ENCODE measurements at regions not wholly inside any gene's neighbourhood (a gene's known extent, or its start where the extent isn't known, plus 50 kb on each side); places are given as distances from the start of the nearest gene placed in this dataset.

GRCh38 chr3:146307456-146307725 is 56.5 kb upstream of the PLSCR4 start:
- Histone ChIP-seq H2BK120ac (replicated peaks; ENCODE audit: low read depth, low read length) (no peak overlapping the region), H3K23me2 (ENCODE audit: low read depth, low read length) (no peaks in the 10 kb centered on the region), H4K5ac (ENCODE audit: insufficient read length, low read depth, low read length) (no peak overlapping the region), H3K79me2 (ENCODE audit: control insufficient read depth in 1 of 2, insufficient read depth in 2 of 2, low read length in 2 of 2) (no peaks in the 10 kb centered on the region), H3K4me3 (ENCODE audit: extremely low read depth in 1 of 4, insufficient read depth in 2 of 4, low read depth in 3 of 4, low read length in 4 of 4) (no peak overlapping the region), H3K4me1 (replicated peaks in 1 of 4; ENCODE audit: control insufficient read depth in 3 of 4, insufficient read depth in 4 of 4, low read length in 3 of 4) (no peaks in the 10 kb centered on the region), H2AK5ac (ENCODE audit: low read depth, low read length) (no peak overlapping the region), H3K79me1 (ENCODE audit: low read depth, low read length) (no peaks in the 10 kb centered on the region), H3K36me3 (ENCODE audit: control insufficient read depth in 2 of 4, insufficient read depth in 4 of 4, low read length in 3 of 4) (no peaks in the 10 kb centered on the region), H3K27me3 (replicated peaks in 1 of 4; ENCODE audit: control insufficient read depth in 3 of 4, extremely low read depth in 1 of 4, insufficient read depth in 3 of 4, low read length in 3 of 4) (no peaks in the 10 kb centered on the region), H3K23ac (ENCODE audit: insufficient read length) (no peak overlapping the region), H2BK15ac (ENCODE audit: low read length) (no peak overlapping the region), H2AFZ (ENCODE audit: low read length) (no peak overlapping the region), H4K91ac (replicated peaks; ENCODE audit: insufficient read length, low read length) (no peak overlapping the region), H3K9me3 (ENCODE audit: insufficient read depth in 2 of 2, low read depth in 1 of 2, low read length in 1 of 2) (no peaks in the 10 kb centered on the region), H3K14ac (ENCODE audit: insufficient read length) (no peak overlapping the region), H3K27ac (ENCODE audit: low read depth, low read length) (no peak overlapping the region), H3K18ac (ENCODE audit: extremely low read depth, low read length) (no peak overlapping the region), H4K8ac (ENCODE audit: extremely low read depth, insufficient read depth, low read length) (no peak overlapping the region), H3K56ac (replicated peaks; ENCODE audit: insufficient read length, low read depth, low read length) (no peak overlapping the region), H3K4ac (replicated peaks; ENCODE audit: insufficient read length, low read depth, low read length) (no peak overlapping the region), H4K20me1 (replicated peaks in 1 of 2; ENCODE audit: control insufficient read depth in 1 of 2, insufficient read depth in 2 of 2, low read length in 2 of 2) (no peaks in the 10 kb centered on the region), H2BK12ac (ENCODE audit: low read depth, low read length) (no peak overlapping the region), H2BK20ac (ENCODE audit: low read length) (no peak overlapping the region), H3K4me2 (ENCODE audit: insufficient read depth in 1 of 2, low read depth in 2 of 2, low read length in 2 of 2) (no peak overlapping the region), H2BK5ac (ENCODE audit: low read depth, low read length) (no peak overlapping the region), H3K9ac (replicated peaks in 1 of 4; ENCODE audit: extremely low read depth in 1 of 4, low read depth in 3 of 4, low read length in 3 of 4) (no peak overlapping the region)
- CTCF ChIA-PET (ENCODE audit: partially characterized antibody), result interaction anchor here (1.4 kb wide), 1 partner anchor 19 kb away, joined by 3 read pairs; no protein-coding TSS in a partner anchor
- POLR2A ChIA-PET (ENCODE audit: partially characterized antibody), result no interaction called here
- FAIRE-seq (no peak), DNase-seq (ENCODE audit: low read depth in 1 of 2, low spot score in 2 of 2) (no peak)
- WGBS, 2 experiments (ENCODE audit: extremely low coverage in 1 of 2, insufficient coverage in 1 of 2, insufficient read length in 1 of 2, insufficient replicate concordance in 2 of 2, low coverage in 1 of 2, low lambda C conversion rate in 2 of 2, missing lambda C conversion rate in 1 of 2), result 92% methylated on average over 1 of the region's 1 CpG; no CpG with 5 or more reads in 1 of the 2 experiments
- no peak for TF ChIP-seq FOSL1 (IDR thresholded peaks at IDR 0.05; ENCODE audit: insufficient read depth, low read depth, low read length)
- TF ChIP-seq POLR2A (IDR thresholded peaks at IDR 0.05; ENCODE audit: control extremely low read depth in 1 of 2, low read depth in 2 of 2, low read length in 2 of 2), result no peak
- no peak for TF ChIP-seq POLR2AphosphoS5 (IDR thresholded peaks at IDR 0.05; ENCODE audit: low read depth, low read length)
- no peak for TF ChIP-seq KDM5A (IDR thresholded peaks at IDR 0.05; ENCODE audit: low read length)
- no peak for TF ChIP-seq CHD2 (IDR thresholded peaks at IDR 0.05; ENCODE audit: low read length)
- TF ChIP-seq SP1 (IDR thresholded peaks at IDR 0.05; ENCODE audit: low read depth, low read length), result no peak
- TF ChIP-seq GABPA (IDR thresholded peaks at IDR 0.05; ENCODE audit: borderline replicate concordance, insufficient read depth, low read length), result no peak
- TF ChIP-seq NRF1 (IDR thresholded peaks at IDR 0.05; ENCODE audit: low read depth, low read length), result no peak
- TF ChIP-seq, protein P1, sequence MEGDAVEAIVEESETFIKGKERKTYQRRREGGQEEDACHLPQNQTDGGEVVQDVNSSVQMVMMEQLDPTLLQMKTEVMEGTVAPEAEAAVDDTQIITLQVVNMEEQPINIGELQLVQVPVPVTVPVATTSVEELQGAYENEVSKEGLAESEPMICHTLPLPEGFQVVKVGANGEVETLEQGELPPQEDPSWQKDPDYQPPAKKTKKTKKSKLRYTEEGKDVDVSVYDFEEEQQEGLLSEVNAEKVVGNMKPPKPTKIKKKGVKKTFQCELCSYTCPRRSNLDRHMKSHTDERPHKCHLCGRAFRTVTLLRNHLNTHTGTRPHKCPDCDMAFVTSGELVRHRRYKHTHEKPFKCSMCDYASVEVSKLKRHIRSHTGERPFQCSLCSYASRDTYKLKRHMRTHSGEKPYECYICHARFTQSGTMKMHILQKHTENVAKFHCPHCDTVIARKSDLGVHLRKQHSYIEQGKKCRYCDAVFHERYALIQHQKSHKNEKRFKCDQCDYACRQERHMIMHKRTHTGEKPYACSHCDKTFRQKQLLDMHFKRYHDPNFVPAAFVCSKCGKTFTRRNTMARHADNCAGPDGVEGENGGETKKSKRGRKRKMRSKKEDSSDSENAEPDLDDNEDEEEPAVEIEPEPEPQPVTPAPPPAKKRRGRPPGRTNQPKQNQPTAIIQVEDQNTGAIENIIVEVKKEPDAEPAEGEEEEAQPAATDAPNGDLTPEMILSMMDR (IDR thresholded peaks at IDR 0.05; ENCODE audit: control extremely low read depth in 1 of 3, insufficient read depth in 1 of 3, low read depth in 1 of 3, low read length in 3 of 3), result no peak
- no peak for TF ChIP-seq MAFK (IDR thresholded peaks at IDR 0.05; ENCODE audit: low read depth, low read length)
- TF ChIP-seq ASH2L (IDR thresholded peaks at IDR 0.05; ENCODE audit: low read length), result no peak
- TF ChIP-seq, protein P2, sequence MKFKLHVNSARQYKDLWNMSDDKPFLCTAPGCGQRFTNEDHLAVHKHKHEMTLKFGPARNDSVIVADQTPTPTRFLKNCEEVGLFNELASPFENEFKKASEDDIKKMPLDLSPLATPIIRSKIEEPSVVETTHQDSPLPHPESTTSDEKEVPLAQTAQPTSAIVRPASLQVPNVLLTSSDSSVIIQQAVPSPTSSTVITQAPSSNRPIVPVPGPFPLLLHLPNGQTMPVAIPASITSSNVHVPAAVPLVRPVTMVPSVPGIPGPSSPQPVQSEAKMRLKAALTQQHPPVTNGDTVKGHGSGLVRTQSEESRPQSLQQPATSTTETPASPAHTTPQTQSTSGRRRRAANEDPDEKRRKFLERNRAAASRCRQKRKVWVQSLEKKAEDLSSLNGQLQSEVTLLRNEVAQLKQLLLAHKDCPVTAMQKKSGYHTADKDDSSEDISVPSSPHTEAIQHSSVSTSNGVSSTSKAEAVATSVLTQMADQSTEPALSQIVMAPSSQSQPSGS (IDR thresholded peaks at IDR 0.05; ENCODE audit: low read length), result no peak
- TF ChIP-seq KDM1A (IDR thresholded peaks at IDR 0.05; ENCODE audit: borderline replicate concordance, low read length), result no peak
